KOPT-K1 (cell line): ENCODE measurements at regions not wholly inside any gene's neighbourhood (a gene's known extent, or its start where the extent isn't known, plus 50 kb on each side); places are given as distances from the start of the nearest gene placed in this dataset.

Experiments
- H3K27ac ChIP-seq: fragments of 200-600 bp; sonication (generic); 2 replicates; pipeline ENCODE4 v1.5.1; 2016; ENCODE audit warnings: antibody characterized with exemption, mild to moderate bottlenecking, low read depth, low read length; ENCODE audit not compliant: poor library complexity, severe bottlenecking
- H3K36me3 ChIP-seq: fragments of 200-600 bp; sonication (generic); 2 replicates; pipeline ENCODE4 v1.5.1; 2017; ENCODE audit warnings: antibody characterized with exemption, mild to moderate bottlenecking, low read length, moderate library complexity; ENCODE audit not compliant: insufficient read depth
- H3K9me3 ChIP-seq: fragments of 200-600 bp; sonication (generic); 2 replicates; pipeline ENCODE4 v1.5.1; 2017; ENCODE audit warnings: antibody characterized with exemption, low read length, mild to moderate bottlenecking; ENCODE audit not compliant: insufficient read depth, poor library complexity, severe bottlenecking

DNA sequence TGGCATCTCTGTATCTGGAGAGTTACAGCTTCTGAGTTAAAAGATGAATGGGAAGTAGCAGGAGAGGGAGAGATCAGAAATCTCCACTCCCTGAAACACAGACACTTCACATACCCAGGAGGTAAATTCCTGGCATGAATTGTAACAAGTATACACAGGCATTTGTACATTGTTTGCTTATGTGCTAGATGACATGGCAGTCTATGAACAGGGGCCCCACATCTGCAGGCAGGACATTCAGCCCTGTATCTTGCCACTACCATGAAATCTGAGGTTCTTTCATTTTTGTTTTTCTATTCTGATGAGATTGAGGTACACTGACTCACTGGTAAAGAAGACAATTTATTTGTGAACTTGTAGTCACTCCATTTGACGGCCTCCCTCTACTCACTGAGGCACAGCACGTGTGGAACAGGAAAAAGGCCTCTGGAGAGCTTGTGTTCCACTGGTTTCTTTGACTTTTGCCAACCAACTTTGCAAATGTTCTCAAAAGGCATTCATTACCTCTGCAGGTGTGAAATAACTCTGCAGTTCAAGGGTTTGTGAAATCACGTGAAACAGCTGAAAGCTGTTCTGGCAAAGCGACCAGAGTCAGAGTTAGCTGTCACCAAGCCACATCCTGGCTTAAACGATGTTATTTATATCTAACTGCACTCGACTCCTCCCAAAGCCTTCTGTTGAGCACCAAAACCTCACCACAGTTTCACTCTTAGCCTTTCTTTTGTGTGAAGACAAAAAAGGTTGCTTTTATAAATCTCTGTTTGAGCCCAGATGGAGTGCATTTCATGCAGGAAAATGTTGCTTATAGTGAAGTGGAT lies 401.3 kb upstream of the CFAP20DC start:
- Histone ChIP-seq H3K9me3 (no peaks in the 10 kb centered on the region), H3K36me3 (no peaks in the 10 kb centered on the region), H3K27ac (peak overlapping the region; percentile 84)

DNA sequence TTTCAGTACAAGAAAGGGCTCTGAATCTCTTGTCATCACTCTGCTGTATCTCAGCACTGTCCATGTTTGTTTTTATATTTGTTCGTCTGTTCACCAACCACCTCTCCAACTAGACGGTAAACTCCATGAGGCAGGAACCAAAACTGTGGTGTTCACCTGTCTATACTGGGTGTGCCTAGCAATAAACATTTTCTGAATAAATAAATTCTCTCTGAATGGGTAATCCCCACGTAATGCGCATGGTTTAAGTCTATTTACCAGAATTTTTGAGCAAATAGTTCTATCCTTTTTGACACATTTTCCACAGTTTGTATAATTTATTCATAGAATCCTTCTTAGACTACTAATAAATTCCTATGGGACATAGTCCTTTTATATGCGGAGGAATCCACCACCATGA lies 400.6 kb upstream of the CFAP20DC start:
- H3K36me3 ChIP-seq, result no peaks in the 10 kb centered on the region
- no peaks in the 10 kb centered on the region for H3K9me3 ChIP-seq
- peak overlapping the region; percentile 84 for H3K27ac ChIP-seq

DNA sequence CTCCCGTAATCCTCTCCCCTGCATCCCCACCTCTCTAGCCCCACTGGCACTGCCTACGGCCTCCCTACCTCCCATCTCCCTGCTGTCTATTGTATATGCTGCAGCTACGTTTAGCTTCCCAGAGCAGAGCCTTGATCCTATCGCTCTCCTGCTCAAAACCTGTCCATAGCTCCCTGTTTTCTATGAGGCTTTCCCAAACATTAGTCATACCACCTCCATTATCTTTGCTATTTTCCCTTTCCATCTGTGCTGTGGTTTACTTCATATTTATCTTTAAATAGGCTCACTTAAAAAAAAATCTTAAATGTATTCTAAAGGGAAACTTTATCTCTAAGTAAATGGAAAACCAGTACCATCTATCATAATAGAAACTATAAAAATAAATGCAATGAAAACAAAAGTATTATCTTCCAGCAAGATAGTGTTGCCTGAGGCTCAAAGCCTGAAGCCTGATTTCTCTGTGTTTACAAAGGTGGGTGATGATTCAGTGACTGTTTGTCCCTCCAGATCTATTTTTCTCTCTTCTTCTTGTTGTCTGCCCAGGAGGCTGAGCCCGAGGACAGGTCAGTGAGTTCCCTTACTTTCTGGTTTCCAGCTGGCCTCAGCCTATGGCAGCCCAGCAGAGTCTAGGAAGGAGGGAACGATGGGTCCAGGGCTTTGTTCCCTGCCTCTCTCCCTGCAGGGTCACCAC lies 397.1 kb upstream of the CFAP20DC start:
- Histone ChIP-seq H3K27ac (no peak overlapping the region), H3K9me3 (no peaks in the 10 kb centered on the region), H3K36me3 (no peaks in the 10 kb centered on the region)

DNA sequence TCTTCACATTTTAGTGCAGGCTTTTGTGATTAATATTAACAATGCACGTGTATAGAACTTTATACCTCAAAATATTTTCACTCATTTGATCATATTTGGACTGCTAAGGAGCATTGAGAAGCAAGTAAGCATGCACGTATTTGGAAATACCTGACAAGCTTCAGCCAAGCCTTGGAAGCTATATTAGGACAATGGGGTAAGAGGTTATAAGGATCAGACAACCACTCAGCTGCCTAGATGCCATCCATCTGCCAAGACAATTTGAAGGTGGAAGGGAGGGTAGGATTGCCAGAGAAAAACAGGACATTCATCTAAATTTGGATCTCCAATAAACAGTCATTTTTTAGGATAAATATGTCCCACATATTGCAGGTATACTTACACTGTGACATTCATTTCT lies 394.9 kb upstream of the CFAP20DC start:
- Histone ChIP-seq H3K36me3 (no peaks in the 10 kb centered on the region), H3K27ac (peak overlapping the region; percentile 39), H3K9me3 (no peaks in the 10 kb centered on the region)

DNA sequence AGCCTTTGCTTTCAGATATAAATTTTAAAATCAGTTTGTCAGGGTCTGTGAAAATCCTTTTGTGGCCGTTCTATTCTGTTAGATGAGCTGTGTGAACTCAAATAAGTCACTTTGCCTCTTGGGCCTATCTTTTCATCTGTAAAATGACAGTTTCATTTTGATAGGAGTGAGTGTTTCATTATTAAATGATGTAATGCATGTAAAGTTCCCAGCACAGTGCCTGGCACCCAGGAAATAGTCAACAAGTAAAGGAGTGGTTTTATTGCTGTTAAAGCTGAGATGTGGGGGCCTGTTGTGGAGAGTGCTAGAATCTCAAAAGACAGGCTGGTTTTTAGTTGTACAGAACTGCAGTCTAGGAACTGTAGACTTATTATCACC lies 394.5 kb upstream of the CFAP20DC start:
- Histone ChIP-seq H3K36me3 (no peaks in the 10 kb centered on the region), H3K27ac (peak overlapping the region; percentile 39), H3K9me3 (no peaks in the 10 kb centered on the region)

DNA sequence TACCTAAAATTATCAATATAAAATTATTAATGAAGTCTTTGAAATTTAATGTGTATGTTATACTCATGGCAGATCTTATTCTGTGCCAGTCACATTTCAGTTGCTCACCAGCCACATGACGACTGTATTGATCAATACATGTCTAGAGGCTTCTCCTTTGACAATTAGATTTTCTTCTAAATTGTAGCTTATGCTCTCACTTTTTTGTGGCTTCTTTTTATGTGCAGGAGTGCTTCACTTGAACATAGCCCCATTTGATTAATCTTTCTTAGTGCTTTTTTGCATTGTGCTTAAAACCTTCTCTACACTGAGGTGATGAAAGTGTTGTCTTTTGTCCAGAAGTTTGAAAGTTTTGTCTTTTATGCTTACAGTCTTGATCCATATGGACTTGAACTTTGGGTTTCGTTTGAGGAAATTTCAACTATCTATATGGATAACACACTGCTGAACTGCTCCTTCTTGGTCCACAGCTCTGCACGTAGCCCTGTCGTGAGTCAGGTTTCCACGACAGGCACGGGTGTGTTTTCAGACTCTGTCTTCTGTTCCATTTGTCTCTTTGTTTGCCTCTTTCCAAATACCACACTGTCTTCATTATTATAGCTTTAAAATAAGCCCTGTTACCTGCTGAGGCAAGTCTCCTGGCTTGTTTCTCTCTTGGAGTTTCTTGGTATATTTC lies 393.9 kb upstream of the CFAP20DC start:
- H3K9me3 ChIP-seq, result no peaks in the 10 kb centered on the region
- H3K36me3 ChIP-seq, result no peaks in the 10 kb centered on the region
- peak overlapping the region; percentile 39 for H3K27ac ChIP-seq

DNA sequence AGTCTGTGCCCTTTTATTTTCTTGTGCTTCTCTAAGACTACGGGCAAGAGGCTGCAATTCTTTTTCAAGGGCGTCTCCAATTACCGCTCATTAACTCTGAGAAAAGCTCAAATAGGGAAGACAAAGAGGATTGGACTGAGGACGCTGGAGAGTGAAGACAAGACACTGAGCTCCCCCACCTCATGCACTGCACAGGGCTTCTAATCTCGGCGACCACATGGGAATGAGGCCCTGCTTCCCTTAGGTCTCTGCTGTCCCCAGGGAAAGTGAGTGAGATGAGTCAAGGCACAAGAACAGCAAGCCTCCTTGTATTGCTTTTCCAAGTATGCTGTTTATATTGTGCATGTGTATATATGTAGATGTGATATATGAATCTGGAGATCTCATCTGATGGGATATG lies 392.2 kb upstream of the CFAP20DC start:
- no peak overlapping the region for H3K27ac ChIP-seq
- no peaks in the 10 kb centered on the region for H3K36me3 ChIP-seq
- no peaks in the 10 kb centered on the region for H3K9me3 ChIP-seq

DNA sequence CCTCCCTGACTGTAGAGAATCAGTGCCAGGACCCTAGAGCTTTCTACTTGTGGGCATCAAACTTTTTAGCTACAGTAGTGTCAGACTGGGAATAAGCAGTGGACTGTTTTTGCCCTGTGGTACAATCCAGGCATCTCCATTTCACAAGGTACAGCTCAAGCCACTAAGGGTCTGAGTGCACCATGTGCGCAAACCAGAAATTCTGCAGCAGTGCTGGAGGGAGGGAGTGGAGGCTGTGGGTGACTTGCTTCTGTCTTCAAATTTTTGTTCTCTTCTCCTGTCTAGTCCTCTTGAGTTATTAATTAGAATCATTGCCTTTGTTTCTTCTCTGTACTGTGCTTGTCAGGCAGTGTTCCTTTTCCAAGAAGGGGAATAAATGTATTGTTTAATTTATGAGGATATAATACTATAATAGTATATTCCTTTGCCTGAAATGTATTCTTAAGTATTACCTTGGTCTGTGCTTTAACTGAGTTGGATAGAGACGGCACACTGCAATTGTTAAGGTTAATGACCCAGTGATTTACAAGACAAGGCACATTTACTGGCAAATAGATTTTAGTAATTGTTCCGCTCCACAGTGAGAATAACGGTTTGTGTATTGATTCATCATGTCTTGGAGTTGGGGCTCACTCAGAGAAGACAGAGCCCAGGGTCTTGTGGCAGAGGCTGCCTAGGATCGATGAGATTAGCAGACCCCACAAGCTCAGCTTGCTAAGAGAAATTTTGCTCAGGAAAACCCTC lies 390.6 kb upstream of the CFAP20DC start:
- Histone ChIP-seq H3K36me3 (no peaks in the 10 kb centered on the region), H3K9me3 (no peaks in the 10 kb centered on the region), H3K27ac (no peak overlapping the region)

DNA sequence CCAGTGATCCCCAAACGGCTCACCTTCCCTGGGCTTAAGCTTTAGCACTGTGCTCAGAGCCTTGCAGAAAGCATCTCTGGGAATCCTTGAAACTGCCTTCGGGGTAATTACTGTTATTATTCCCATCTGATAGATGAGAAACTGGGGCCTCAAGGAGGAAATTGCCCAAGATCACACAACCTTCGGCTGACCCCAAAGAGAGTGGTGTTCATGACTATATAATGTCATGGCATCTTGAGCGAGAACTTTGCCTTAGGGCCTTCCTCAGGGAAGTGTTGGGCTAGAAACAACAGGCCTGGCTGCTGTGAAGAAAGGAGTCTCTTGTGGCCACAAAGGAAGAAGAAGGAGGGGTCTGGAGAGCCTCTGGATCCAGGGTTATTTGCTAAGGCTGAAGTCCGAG lies 388.7 kb upstream of the CFAP20DC start:
- Histone ChIP-seq H3K36me3 (no peaks in the 10 kb centered on the region), H3K27ac (no peak overlapping the region)

DNA sequence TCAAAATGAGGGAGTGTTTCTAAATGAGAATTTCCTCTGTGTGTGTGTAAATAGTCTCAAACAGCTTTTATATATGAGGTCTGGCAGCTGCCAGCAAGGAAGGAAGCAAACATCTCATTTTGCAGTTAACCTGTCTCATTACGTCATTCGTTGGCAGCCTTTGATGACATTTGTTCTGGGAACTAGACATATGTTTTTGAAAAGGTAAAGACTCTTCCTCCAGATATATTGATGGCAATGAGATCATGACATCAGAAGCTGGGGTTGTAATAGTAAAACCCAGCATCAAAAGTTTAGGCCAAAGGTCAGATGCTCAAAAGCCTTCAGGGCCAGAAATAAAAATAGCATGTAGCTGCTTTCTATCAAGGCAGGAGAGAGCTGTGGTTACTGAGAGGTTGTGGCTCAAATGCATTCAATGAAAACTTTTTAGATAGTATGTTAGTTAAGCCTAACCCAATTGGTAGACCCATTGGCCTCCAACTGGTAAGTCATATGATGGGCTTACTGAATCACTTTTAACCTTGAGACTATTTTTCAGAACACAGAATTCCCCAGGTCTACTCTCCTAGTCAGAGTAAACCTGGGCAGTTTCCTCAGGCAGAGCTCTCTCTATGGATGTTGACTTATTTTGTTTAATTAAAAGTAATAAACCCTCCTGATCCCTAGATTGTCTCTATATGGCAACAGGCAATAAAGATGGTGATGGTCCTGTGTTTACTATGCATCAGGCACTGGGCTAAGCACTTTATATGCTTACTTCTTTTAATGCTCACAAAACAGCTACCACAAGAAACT lies 386.5 kb upstream of the CFAP20DC start:
- Histone ChIP-seq H3K27ac (no peak overlapping the region), H3K9me3 (no peaks in the 10 kb centered on the region), H3K36me3 (no peaks in the 10 kb centered on the region)

More for the DNA sequence above, 388.7 kb upstream of the CFAP20DC start:
- no peaks in the 10 kb centered on the region for H3K9me3 ChIP-seq

DNA sequence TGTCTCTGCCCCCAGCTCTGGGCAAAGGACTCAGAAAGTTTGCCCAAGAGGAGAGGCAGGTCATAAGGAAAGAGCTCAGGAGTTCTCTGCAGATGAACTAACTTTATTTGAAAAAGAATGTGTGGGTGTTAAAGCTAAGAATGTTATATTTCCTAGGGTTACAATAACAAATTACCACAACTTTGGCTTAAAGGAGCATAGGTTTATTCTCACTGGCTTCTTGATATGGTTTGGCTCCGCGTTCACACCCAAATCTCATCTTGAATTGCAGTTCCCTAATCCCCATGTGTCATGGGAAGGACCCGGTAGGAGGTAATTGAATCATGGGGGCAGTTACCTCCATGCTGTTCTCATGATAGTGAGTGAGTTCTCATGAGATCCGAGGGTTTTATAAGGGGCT lies 383.7 kb upstream of the CFAP20DC start:
- no peak overlapping the region for H3K27ac ChIP-seq
- no peaks in the 10 kb centered on the region for H3K36me3 ChIP-seq
- no peaks in the 10 kb centered on the region for H3K9me3 ChIP-seq

DNA sequence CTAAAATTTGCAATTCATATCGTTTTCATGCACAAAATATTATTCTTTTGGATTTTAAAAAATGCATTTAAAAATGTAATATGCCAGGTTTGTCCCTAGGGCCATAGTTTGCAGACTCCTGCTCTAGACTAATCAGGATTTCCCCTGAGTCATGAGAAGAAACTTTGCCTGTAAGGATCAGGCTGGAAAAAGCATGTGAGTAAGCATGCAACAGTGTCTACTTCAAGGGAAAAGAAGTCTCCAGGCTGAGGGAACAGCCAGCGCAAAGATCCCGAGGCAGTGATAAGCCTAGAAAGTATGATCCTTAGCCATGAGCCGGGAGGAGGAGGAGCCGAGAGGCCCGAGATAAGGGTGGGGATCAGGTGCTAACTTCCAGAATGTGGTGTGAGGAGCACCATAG lies 382.8 kb upstream of the CFAP20DC start:
- Histone ChIP-seq H3K27ac (no peak overlapping the region), H3K36me3 (no peaks in the 10 kb centered on the region), H3K9me3 (no peaks in the 10 kb centered on the region)

DNA sequence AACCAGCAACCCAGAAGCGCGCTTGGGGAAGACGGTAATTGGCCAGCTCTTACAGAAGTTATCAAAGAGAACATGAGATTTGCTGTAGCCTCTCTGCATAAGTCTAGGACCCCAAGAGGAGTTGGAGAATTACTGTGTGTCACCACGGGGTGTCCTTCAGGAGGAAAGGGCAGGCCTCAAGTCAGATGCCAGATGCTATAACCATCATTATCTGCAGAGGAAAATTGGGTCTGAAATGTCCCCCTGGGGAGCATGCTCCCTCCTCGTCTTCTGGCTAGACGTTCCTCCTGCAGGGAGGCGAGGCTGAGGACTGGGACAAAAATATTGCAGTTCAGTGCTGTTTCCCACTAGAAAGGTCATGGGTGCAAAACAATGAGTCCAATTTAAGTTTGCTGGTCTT lies 380.5 kb upstream of the CFAP20DC start:
- Histone ChIP-seq H3K9me3 (no peaks in the 10 kb centered on the region), H3K27ac (no peak overlapping the region), H3K36me3 (no peaks in the 10 kb centered on the region)

DNA sequence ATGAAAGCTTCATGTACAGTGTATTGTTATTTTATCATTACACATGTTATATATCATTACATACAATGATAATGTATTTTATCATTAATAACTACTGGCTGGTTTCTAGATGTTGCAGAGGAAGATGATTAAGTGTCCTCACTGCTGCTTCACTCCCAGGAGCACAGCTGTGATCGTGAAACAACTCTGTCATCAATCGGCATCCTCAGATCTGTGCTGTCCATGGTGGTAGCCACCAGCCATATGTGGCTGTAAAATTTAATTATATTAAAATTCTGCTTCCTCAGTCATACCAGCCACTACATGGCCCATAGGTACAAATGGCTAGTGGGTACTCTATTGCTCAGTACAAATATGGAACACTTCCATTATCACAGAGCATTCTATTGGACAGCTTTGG lies 379.4 kb upstream of the CFAP20DC start:
- Histone ChIP-seq H3K36me3 (no peaks in the 10 kb centered on the region), H3K27ac (no peak overlapping the region), H3K9me3 (no peaks in the 10 kb centered on the region)
